ENCODE measurements at regions not wholly inside any gene's neighbourhood (a gene's known extent, or its start where the extent isn't known, plus 50 kb on each side); places are given as distances from the start of the nearest gene placed in this dataset.
"Not testable (repeated sequence)": the region's sequence is repeated elsewhere in the genome, so short reads cannot be mapped to it uniquely, and the experiment has no call there.

DNA sequence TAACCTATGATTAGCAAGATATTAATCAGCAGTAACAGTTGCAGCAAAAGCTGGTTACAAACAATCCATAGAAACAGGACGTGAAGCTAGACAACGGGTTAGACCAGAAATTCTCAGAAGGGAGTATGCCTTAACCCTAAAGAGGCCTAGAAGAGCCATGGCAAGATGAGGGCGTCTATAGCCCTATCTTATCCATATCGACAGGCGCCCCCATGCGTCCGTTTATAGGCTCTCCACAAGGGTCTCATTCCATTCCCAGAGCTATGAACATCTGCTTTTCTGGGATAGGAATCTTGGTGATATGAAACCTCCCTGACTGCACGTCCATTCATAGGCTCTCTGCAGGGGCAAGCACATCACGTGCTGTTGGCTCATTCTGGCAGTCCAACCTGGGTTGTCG is 109.2 kb upstream of the OR13F1 start:
- peak; percentile 19; the same call in 1 of the 2 replicates for TF ChIP-seq CTCF (IDR thresholded peaks at IDR 0.05)
- not testable (repeated sequence) for TF ChIP-seq POLR2AphosphoS5 (IDR thresholded peaks at IDR 0.05; ENCODE audit: low read depth, low read length); TCF7L2 (IDR thresholded peaks at IDR 0.05; ENCODE audit: low read depth, low read length); REST (IDR thresholded peaks at IDR 0.05; ENCODE audit: insufficient read depth in 1 of 2, low read depth in 2 of 2, low read length in 1 of 2); SIN3A (IDR thresholded peaks at IDR 0.05; ENCODE audit: borderline replicate concordance, insufficient read depth, low read depth, low read length)

All from Panc1 (cell line).